Panc1 (cell line): ENCODE measurements at regions not wholly inside any gene's neighbourhood (a gene's known extent, or its start where the extent isn't known, plus 50 kb on each side); places are given as distances from the start of the nearest gene placed in this dataset.

Experiments used
- SIN3A ChIP-seq: IDR thresholded peaks from 2 replicates; pipeline ENCODE4 v1.6.1; 2012; ENCODE audit warnings: low read depth, mild to moderate bottlenecking, low read length, moderate library complexity, borderline replicate concordance; ENCODE audit not compliant: insufficient read depth
- TF ChIP-seq, protein P1 (sequence below), 2 experiments: IDR thresholded peaks; 2 replicates each; pipeline ENCODE4 v1.6.1; 2011 to 2012; ENCODE audit warnings: low read depth in 2 of 2, control low read depth in 1 of 2, low read length in 1 of 2, mild to moderate bottlenecking in 1 of 2, moderate library complexity in 1 of 2; ENCODE audit not compliant: insufficient read depth in 1 of 2

DNA sequence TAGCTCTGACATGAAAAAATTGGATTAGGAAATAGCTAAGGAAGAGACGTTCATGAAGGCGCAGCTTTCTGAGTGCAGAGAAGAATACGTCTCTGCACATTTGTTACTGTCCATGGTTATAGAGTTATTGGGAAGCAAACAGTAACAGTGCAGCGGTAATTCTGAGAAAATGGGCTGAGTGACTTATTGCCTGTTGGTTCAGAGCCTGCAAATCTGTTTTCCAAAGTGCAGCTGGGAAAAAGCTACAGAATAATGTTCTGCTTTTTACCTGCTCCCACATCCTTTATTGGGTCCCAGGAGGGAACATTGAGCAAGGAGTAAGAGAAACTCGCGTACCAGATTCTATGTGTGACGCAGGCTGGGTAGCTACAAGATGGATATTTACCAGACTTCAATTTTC, 160.2 kb downstream of the BTBD3 start:
- TF ChIP-seq, protein P1, sequence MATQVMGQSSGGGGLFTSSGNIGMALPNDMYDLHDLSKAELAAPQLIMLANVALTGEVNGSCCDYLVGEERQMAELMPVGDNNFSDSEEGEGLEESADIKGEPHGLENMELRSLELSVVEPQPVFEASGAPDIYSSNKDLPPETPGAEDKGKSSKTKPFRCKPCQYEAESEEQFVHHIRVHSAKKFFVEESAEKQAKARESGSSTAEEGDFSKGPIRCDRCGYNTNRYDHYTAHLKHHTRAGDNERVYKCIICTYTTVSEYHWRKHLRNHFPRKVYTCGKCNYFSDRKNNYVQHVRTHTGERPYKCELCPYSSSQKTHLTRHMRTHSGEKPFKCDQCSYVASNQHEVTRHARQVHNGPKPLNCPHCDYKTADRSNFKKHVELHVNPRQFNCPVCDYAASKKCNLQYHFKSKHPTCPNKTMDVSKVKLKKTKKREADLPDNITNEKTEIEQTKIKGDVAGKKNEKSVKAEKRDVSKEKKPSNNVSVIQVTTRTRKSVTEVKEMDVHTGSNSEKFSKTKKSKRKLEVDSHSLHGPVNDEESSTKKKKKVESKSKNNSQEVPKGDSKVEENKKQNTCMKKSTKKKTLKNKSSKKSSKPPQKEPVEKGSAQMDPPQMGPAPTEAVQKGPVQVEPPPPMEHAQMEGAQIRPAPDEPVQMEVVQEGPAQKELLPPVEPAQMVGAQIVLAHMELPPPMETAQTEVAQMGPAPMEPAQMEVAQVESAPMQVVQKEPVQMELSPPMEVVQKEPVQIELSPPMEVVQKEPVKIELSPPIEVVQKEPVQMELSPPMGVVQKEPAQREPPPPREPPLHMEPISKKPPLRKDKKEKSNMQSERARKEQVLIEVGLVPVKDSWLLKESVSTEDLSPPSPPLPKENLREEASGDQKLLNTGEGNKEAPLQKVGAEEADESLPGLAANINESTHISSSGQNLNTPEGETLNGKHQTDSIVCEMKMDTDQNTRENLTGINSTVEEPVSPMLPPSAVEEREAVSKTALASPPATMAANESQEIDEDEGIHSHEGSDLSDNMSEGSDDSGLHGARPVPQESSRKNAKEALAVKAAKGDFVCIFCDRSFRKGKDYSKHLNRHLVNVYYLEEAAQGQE (IDR thresholded peaks at IDR 0.05; ENCODE audit: insufficient read depth in 1 of 2, low read depth in 2 of 2, low read length in 1 of 2), result no peak
- TF ChIP-seq SIN3A, result no peak
